SK-N-SH (cell line): ENCODE measurements at regions not wholly inside any gene's neighbourhood (a gene's known extent, or its start where the extent isn't known, plus 50 kb on each side); places are given as distances from the start of the nearest gene placed in this dataset.

Experiments
- CTCF ChIP-seq: fragments of 200-600 bp; sonication (generic); IDR thresholded peaks from 2 replicates; pipeline ENCODE4 v1.6.1; 2017; ENCODE audit warnings: antibody characterized with exemption, mild to moderate bottlenecking, moderate library complexity
- EP300 ChIP-seq, 2 experiments: IDR thresholded peaks; 2 replicates each; pipeline versions ENCODE4 v1.4.0 to v1.6.1; 2012; ENCODE audit warnings: borderline replicate concordance in 1 of 2, low read depth in 1 of 2, low read length in 1 of 2
- FOXM1 ChIP-seq: IDR thresholded peaks from 2 replicates; pipeline ENCODE4 v1.4.0; 2012; ENCODE audit warnings: low read depth, mild to moderate bottlenecking
- POLR2AphosphoS5 ChIP-seq: IDR thresholded peaks from 2 replicates; pipeline ENCODE4 v1.6.1; 2012; ENCODE audit warnings: low read depth, low read length
- RAD21 ChIP-seq: IDR thresholded peaks from 2 replicates; pipeline ENCODE4 v1.6.1; 2012; ENCODE audit warnings: mild to moderate bottlenecking, low read length
- SIN3A ChIP-seq: IDR thresholded peaks from 2 replicates; pipeline ENCODE4 v1.6.1; 2012; ENCODE audit warnings: low read depth, mild to moderate bottlenecking, low read length, moderate library complexity, borderline replicate concordance
- ZBTB33 ChIP-seq: IDR thresholded peaks from 2 replicates; pipeline ENCODE4 v1.4.0; 2012; ENCODE audit warnings: low read depth, borderline replicate concordance
- TF ChIP-seq, protein P1 (sequence below): IDR thresholded peaks from 2 replicates; pipeline ENCODE4 v1.4.0; 2012; ENCODE audit warnings: low read depth

DNA sequence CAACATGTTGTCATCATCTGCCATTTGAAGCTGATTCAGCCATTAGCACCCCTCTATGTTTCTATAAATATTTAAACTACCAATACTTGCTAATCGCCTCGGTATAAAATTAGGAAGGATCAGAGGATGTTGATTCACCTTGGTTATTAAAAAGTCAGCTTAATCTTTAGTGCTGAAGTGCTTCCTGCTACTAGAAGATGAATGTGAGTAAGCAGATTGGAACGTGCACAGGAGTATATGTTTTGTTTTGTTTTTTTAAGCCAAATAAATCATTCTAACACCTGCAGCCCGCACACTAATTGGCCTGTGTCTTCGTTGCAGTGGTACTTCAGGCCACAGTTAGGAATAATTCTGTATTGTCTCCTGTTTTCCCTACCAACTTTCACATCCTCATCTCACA is 485.7 kb downstream of the AJAP1 start:
- TF ChIP-seq RAD21 (no peak), POLR2AphosphoS5 (no peak), CTCF (no peak), SIN3A (no peak), ZBTB33 (no peak), EP300 (IDR thresholded peaks at IDR 0.05; ENCODE audit: borderline replicate concordance in 1 of 2, low read depth in 1 of 2, low read length in 1 of 2) (no peak), FOXM1 (no peak)
- TF ChIP-seq, protein P1, sequence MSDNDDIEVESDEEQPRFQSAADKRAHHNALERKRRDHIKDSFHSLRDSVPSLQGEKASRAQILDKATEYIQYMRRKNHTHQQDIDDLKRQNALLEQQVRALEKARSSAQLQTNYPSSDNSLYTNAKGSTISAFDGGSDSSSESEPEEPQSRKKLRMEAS, result no peak
